ENCODE measurements at regions not wholly inside any gene's neighbourhood (a gene's known extent, or its start where the extent isn't known, plus 50 kb on each side); places are given as distances from the start of the nearest gene placed in this dataset.

GRCh38 chr5:128791312-128791711 is 174.0 kb upstream of the SLC27A6 start:
- no peak overlapping the region for H3K27ac ChIP-seq (ENCODE audit: insufficient read depth, low read length)

More at GRCh38 chr5:128791312-128791711, 174.0 kb upstream of the SLC27A6 start:
- H3K27me3 ChIP-seq (ENCODE audit: control insufficient read depth, insufficient read depth, low read length), result no peaks in the 10 kb centered on the region
- H2AFZ ChIP-seq (replicated peaks; ENCODE audit: low read length, poor library complexity), result no peak overlapping the region
- no peak overlapping the region for H2BK15ac ChIP-seq (ENCODE audit: low read depth, low read length)
- BruUV-seq (replicated peaks), result no TSS peak
- POLR2A ChIA-PET (ENCODE audit: unreplicated experiment), result no interaction called here
- no peak overlapping the region for H3K18ac ChIP-seq (ENCODE audit: low read depth, low read length)
- H4K5ac ChIP-seq (ENCODE audit: low read depth, low read length), result no peak overlapping the region
- no CpG with 5 or more reads among the region's 1 CpG for WGBS, 2 experiments (ENCODE audit: extremely low coverage in 2 of 2, insufficient read length in 1 of 2)
- H3K56ac ChIP-seq (ENCODE audit: extremely low read depth, insufficient read depth, low read length), result no peak overlapping the region
- in situ Hi-C loops (cut with MboI; ENCODE audit: low sequenced_read_pairs) (no loop called here), intact Hi-C loops (cut with micrococcal nuclease) (no loop called here), dilution Hi-C loops (cut with HindIII; ENCODE audit: low sequenced_read_pairs, unreplicated experiment) (no loop called here)
- H3K9ac ChIP-seq (ENCODE audit: low read depth, low read length), result no peak overlapping the region
- H3K4me3 ChIP-seq (ENCODE audit: insufficient read depth, low read depth, low read length), result no peak overlapping the region
- H2BK5ac ChIP-seq (ENCODE audit: low read depth, low read length, poor library complexity, severe bottlenecking), result no peak overlapping the region
- H3K14ac ChIP-seq (replicated peaks; ENCODE audit: low read depth, low read length), result no peak overlapping the region
- H2BK120ac ChIP-seq (ENCODE audit: low read depth, low read length), result no peak overlapping the region
- H3K4me2 ChIP-seq (ENCODE audit: low read depth, low read length), result no peak overlapping the region
- H3K9me1 ChIP-seq (ENCODE audit: insufficient read depth, low read length), result no peaks in the 10 kb centered on the region
- CTCF ChIA-PET, result no interaction called here
- H3K23ac ChIP-seq (ENCODE audit: low read depth, low read length), result no peak overlapping the region
- H2AK9ac ChIP-seq (replicated peaks; ENCODE audit: low read depth, low read length, poor library complexity), result no peak overlapping the region
- DNase-seq (no peak), ATAC-seq (ENCODE audit: low read depth) (no peak)
- no peaks in the 10 kb centered on the region for H4K20me1 ChIP-seq (ENCODE audit: insufficient read depth, low read length)
- H3K4me1 ChIP-seq (ENCODE audit: control insufficient read depth, insufficient read depth, low read length), result no peaks in the 10 kb centered on the region
- H4K8ac ChIP-seq (ENCODE audit: low read depth in 2 of 2, low read length in 2 of 2), result no peak overlapping the region
- no peaks in the 10 kb centered on the region for H3K9me3 ChIP-seq (ENCODE audit: control insufficient read depth, insufficient read depth, low read length)
- no peaks in the 10 kb centered on the region for H3K36me3 ChIP-seq (ENCODE audit: control insufficient read depth, insufficient read depth, low read length)
- no peaks in the 10 kb centered on the region for H3K79me1 ChIP-seq (ENCODE audit: low read depth in 1 of 2, low read length in 2 of 2)
- no peak overlapping the region for H3K4ac ChIP-seq (ENCODE audit: low read depth, low read length)
- TF ChIP-seq, protein P1, sequence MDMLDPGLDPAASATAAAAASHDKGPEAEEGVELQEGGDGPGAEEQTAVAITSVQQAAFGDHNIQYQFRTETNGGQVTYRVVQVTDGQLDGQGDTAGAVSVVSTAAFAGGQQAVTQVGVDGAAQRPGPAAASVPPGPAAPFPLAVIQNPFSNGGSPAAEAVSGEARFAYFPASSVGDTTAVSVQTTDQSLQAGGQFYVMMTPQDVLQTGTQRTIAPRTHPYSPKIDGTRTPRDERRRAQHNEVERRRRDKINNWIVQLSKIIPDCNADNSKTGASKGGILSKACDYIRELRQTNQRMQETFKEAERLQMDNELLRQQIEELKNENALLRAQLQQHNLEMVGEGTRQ (IDR thresholded peaks at IDR 0.05; ENCODE audit: low read depth, low read length), result no peak
- TF ChIP-seq BHLHE40 (IDR thresholded peaks at IDR 0.05; ENCODE audit: low read depth, low read length) (no peak), CEBPB (IDR thresholded peaks at IDR 0.05; ENCODE audit: low read depth, low read length) (no peak), MAFK (IDR thresholded peaks at IDR 0.05; ENCODE audit: low read depth, low read length) (no peak), CHD1 (IDR thresholded peaks at IDR 0.05; ENCODE audit: low read depth, low read length) (no peak), RFX5 (IDR thresholded peaks at IDR 0.05; ENCODE audit: low read depth, low read length) (no peak), MXI1 (IDR thresholded peaks at IDR 0.05; ENCODE audit: borderline replicate concordance, low read depth, low read length) (no peak), MAZ (IDR thresholded peaks at IDR 0.05; ENCODE audit: borderline replicate concordance, low read depth, low read length) (no peak), NFE2L2 (IDR thresholded peaks at IDR 0.05; ENCODE audit: low read depth, low read length) (no peak)
- TF ChIP-seq, protein P2, sequence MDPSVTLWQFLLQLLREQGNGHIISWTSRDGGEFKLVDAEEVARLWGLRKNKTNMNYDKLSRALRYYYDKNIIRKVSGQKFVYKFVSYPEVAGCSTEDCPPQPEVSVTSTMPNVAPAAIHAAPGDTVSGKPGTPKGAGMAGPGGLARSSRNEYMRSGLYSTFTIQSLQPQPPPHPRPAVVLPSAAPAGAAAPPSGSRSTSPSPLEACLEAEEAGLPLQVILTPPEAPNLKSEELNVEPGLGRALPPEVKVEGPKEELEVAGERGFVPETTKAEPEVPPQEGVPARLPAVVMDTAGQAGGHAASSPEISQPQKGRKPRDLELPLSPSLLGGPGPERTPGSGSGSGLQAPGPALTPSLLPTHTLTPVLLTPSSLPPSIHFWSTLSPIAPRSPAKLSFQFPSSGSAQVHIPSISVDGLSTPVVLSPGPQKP (IDR thresholded peaks at IDR 0.05; ENCODE audit: borderline replicate concordance, low read depth, low read length), result no peak
- no peak overlapping the region for H4K91ac ChIP-seq (ENCODE audit: insufficient read depth, low read depth, low read length)
- H2AK5ac ChIP-seq (ENCODE audit: low read depth, low read length), result no peak overlapping the region
- H2BK20ac ChIP-seq (ENCODE audit: low read depth, low read length), result no peak overlapping the region
